Stimulated activated CD4-positive, alpha-beta T cell treated with anti-CD3 and anti-CD28 coated beads, Interleukin-1b, Interleukin-23, amount 100 ng/mL, for 1 hour (primary cell): ENCODE measurements at regions not wholly inside any gene's neighbourhood (a gene's known extent, or its start where the extent isn't known, plus 50 kb on each side); places are given as distances from the start of the nearest gene placed in this dataset.

Experiments used
- DNase-seq, 2 donors: peaks; one replicate each; pipeline ENCODE4 v3.0.0-alpha.2; 2020; ENCODE audit warnings: low read depth in 2 of 2

- DNase-seq: no peak
Measured at GRCh38 chr3:20914310-20914709, 728.3 kb upstream of the SGO1 start.

- no peak for DNase-seq
Measured at GRCh38 chr3:20912406-20912805, 726.4 kb upstream of the SGO1 start.

GRCh38 chr3:20909511-20909910 lies 723.5 kb upstream of the SGO1 start:
- no peak for DNase-seq

GRCh38 chr3:20905210-20905805 lies 719.3 kb upstream of the SGO1 start:
- no peak for DNase-seq

- DNase-seq: no peak
Measured at GRCh38 chr3:20904671-20905070, 718.7 kb upstream of the SGO1 start.

GRCh38 chr3:20898962-20899361 lies 713.0 kb upstream of the SGO1 start:
- DNase-seq: no peak

- no peak for DNase-seq
Measured at GRCh38 chr3:20890111-20890519, 704.1 kb upstream of the SGO1 start.

- no peak for DNase-seq
Measured at GRCh38 chr3:20878691-20879090, 692.7 kb upstream of the SGO1 start.

GRCh38 chr3:20873235-20873634 lies 687.2 kb upstream of the SGO1 start:
- no peak for DNase-seq

- DNase-seq: no peak
Measured at GRCh38 chr3:20870106-20870899, 684.3 kb upstream of the SGO1 start.

- DNase-seq: no peak
Measured at GRCh38 chr3:20865803-20866202, 679.8 kb upstream of the SGO1 start.

- DNase-seq: no peak
Measured at GRCh38 chr3:20861454-20861853, 675.4 kb upstream of the SGO1 start.

- DNase-seq: no peak
Measured at GRCh38 chr3:20857636-20858035, 671.6 kb upstream of the SGO1 start.

GRCh38 chr3:20853890-20854289 lies 667.9 kb upstream of the SGO1 start:
- no peak for DNase-seq

GRCh38 chr3:20852712-20853111 lies 666.7 kb upstream of the SGO1 start:
- DNase-seq: no peak

- no peak for DNase-seq
Measured at GRCh38 chr3:20849975-20850374, 664.0 kb upstream of the SGO1 start.

GRCh38 chr3:20846832-20847231 lies 660.8 kb upstream of the SGO1 start:
- no peak for DNase-seq

- DNase-seq: no peak
Measured at GRCh38 chr3:20846066-20846465, 660.1 kb upstream of the SGO1 start.

- DNase-seq: no peak
Measured at GRCh38 chr3:20844851-20845250, 658.8 kb upstream of the SGO1 start.

GRCh38 chr3:20842594-20843436 lies 656.8 kb upstream of the SGO1 start:
- DNase-seq: no peak

- DNase-seq: no peak
Measured at GRCh38 chr3:20842002-20842401, 656.0 kb upstream of the SGO1 start.

GRCh38 chr3:20837676-20838302 lies 651.8 kb upstream of the SGO1 start:
- DNase-seq: no peak
